WTC11 (cell line): ENCODE measurements at regions not wholly inside any gene's neighbourhood (a gene's known extent, or its start where the extent isn't known, plus 50 kb on each side); places are given as distances from the start of the nearest gene placed in this dataset.

Experiments used
- ATAC-seq: fragments of 200-7000 bp; cut with Tn5 transposase; 2 replicates; pipeline ENCODE4 v1.10.0; 2021; ENCODE audit warnings: mild to moderate bottlenecking, moderate library complexity
- CTCF ChIA-PET: fragments of 300-600 bp; sonication (Branson Sonifier 250); formaldehyde crosslinking; loops from one replicate; lab custom pipeline; 2021; ENCODE audit warnings: antibody characterized with exemption; lab: Charles Lee
- POLR2A ChIA-PET: fragments of 350-600 bp; sonication (Branson Sonifier 250); formaldehyde crosslinking; loops from one replicate; lab custom pipeline; 2021; ENCODE audit warnings: antibody characterized with exemption; lab: Charles Lee
- DNase-seq: peaks from one replicate; pipeline ENCODE4 v3.0.0; 2021; ENCODE audit warnings: low spot score
- H3K27ac Mint-ChIP-seq: 2 replicates; pipeline ENCODE4 v1.8.0; 2021; ENCODE audit warnings: mixed read lengths
- H3K27me3 Mint-ChIP-seq: 2 replicates; pipeline ENCODE4 v1.8.0; 2021; ENCODE audit warnings: low read depth, mild to moderate bottlenecking, moderate library complexity, mixed read lengths
- H3K36me3 Mint-ChIP-seq: 2 replicates; pipeline ENCODE4 v1.8.0; 2021; ENCODE audit warnings: mixed read lengths
- H3K4me1 Mint-ChIP-seq: 2 replicates; pipeline ENCODE4 v1.8.0; 2022; ENCODE audit warnings: mixed read lengths
- H3K4me3 Mint-ChIP-seq: 2 replicates; pipeline ENCODE4 v1.8.0; 2021; ENCODE audit warnings: mild to moderate bottlenecking, moderate library complexity, mixed read lengths
- H3K9me3 Mint-ChIP-seq: 2 replicates; pipeline ENCODE4 v1.8.0; 2021; ENCODE audit warnings: mixed read lengths
- ATF1 ChIP-seq: sonication (generic); formaldehyde crosslinking; IDR thresholded peaks from 2 replicates; pipeline ENCODE4 v1.8.1; 2023; ENCODE audit warnings: mild to moderate bottlenecking, moderate library complexity, missing genetic modification reagents
- ELF4 ChIP-seq: sonication (generic); formaldehyde crosslinking; IDR thresholded peaks from 2 replicates; pipeline ENCODE4 v1.8.1; 2022; ENCODE audit warnings: low read depth, mild to moderate bottlenecking, moderate library complexity, missing genetic modification reagents
- FOXP1 ChIP-seq: sonication (generic); formaldehyde crosslinking; IDR thresholded peaks from 2 replicates; pipeline ENCODE4 v1.8.0; 2022; ENCODE audit warnings: missing genetic modification reagents, mild to moderate bottlenecking, moderate library complexity, borderline replicate concordance
- GABPB1 ChIP-seq: sonication (generic); formaldehyde crosslinking; IDR thresholded peaks from 2 replicates; pipeline ENCODE4 v1.8.1; 2023; ENCODE audit warnings: mild to moderate bottlenecking, missing genetic modification reagents
- GRHL2 ChIP-seq: fragments of 250-450 bp; sonication (Bioruptor Pico); IDR thresholded peaks from 2 replicates; pipeline ENCODE4 v1.8.0; 2022; ENCODE audit warnings: mild to moderate bottlenecking, moderate library complexity; ENCODE audit not compliant: insufficient replicate concordance, severe bottlenecking
- JUN ChIP-seq: sonication (generic); formaldehyde crosslinking; IDR thresholded peaks from 2 replicates; pipeline ENCODE4 v1.8.0; 2023; ENCODE audit warnings: mild to moderate bottlenecking, missing genetic modification reagents
- NFATC4 ChIP-seq: fragments of 250-450 bp; sonication (Bioruptor Pico); IDR thresholded peaks from 2 replicates; pipeline ENCODE4 v1.9.0; 2021; ENCODE audit warnings: mild to moderate bottlenecking
- PRRX2 ChIP-seq: fragments of 250-450 bp; sonication (Bioruptor Pico); IDR thresholded peaks from 2 replicates; pipeline ENCODE4 v1.8.0; 2021; ENCODE audit warnings: mild to moderate bottlenecking
- SOX15 ChIP-seq: fragments of 250-450 bp; sonication (Bioruptor Pico); IDR thresholded peaks from 2 replicates; pipeline ENCODE4 v1.9.0; 2021; ENCODE audit warnings: mild to moderate bottlenecking
- TCF7 ChIP-seq: sonication (generic); formaldehyde crosslinking; IDR thresholded peaks from 2 replicates; pipeline ENCODE4 v1.8.0; 2022; ENCODE audit warnings: mild to moderate bottlenecking, low read depth, missing genetic modification reagents, moderate library complexity
- ZNF138 ChIP-seq: sonication (generic); formaldehyde crosslinking; conservative IDR thresholded peaks from 2 replicates; pipeline ENCODE4 v1.8.1; 2022; ENCODE audit warnings: mild to moderate bottlenecking, moderate library complexity, missing genetic modification reagents
- ZNF671 ChIP-seq: fragments of 250-450 bp; sonication (Bioruptor Pico); IDR thresholded peaks from 2 replicates; pipeline ENCODE4 v1.8.0; 2021; ENCODE audit warnings: mild to moderate bottlenecking
- TF ChIP-seq, protein P1 (sequence below): sonication (generic); formaldehyde crosslinking; conservative IDR thresholded peaks from 2 replicates; pipeline ENCODE4 v1.8.1; 2022; ENCODE audit warnings: mild to moderate bottlenecking, missing genetic modification reagents
- TF ChIP-seq, protein P2 (sequence below): sonication (generic); formaldehyde crosslinking; IDR thresholded peaks from 2 replicates; pipeline ENCODE4 v1.8.1; 2023; ENCODE audit warnings: mild to moderate bottlenecking, missing genetic modification reagents, moderate library complexity
- TF ChIP-seq, protein P3 (sequence below): sonication (generic); formaldehyde crosslinking; IDR thresholded peaks from 2 replicates; pipeline ENCODE4 v1.8.1; 2023; ENCODE audit warnings: mild to moderate bottlenecking, missing genetic modification reagents, borderline replicate concordance
- TF ChIP-seq, protein P4 (sequence below): fragments of 200-600 bp; IDR thresholded peaks from 2 replicates; pipeline ENCODE4 v1.8.0; 2022; ENCODE audit warnings: antibody characterized with exemption
- TF ChIP-seq, protein P5 (sequence below): sonication (generic); formaldehyde crosslinking; IDR thresholded peaks from 2 replicates; pipeline ENCODE4 v1.8.0; 2022; ENCODE audit warnings: mild to moderate bottlenecking, missing genetic modification reagents
- TF ChIP-seq, protein P6 (sequence below): fragments of 250-450 bp; sonication (Bioruptor Pico); IDR thresholded peaks from 2 replicates; pipeline ENCODE4 v1.9.0; 2021; ENCODE audit warnings: mild to moderate bottlenecking
- TF ChIP-seq, protein P7 (sequence below): fragments of 250-450 bp; sonication (Bioruptor Pico); IDR thresholded peaks from 2 replicates; pipeline ENCODE4 v1.9.0; 2021; ENCODE audit warnings: mild to moderate bottlenecking
- TF ChIP-seq, protein P8 (sequence below): sonication (generic); formaldehyde crosslinking; IDR thresholded peaks from 2 replicates; pipeline ENCODE4 v1.8.0; 2022; ENCODE audit warnings: missing genetic modification reagents

DNA sequence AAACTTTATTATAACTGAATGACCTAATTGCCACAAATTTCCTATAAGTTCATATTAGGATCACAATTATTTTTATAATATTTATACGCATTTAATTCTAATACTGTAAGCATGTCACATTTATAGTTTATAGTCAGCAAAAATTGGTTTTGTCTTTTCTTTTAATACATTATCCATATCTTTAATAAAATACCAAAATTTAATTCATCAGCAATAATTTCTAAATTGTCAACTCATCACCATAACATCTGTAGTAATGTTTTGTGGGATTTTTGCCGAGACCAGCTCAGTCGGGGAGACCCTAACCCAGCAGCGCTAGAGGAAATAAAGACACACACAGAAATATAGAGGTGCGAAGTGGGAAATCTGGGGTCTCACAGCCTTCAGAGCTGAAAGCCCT lies 254.2 kb downstream of the KIF21A start:
- Mint-ChIP-seq H3K9me3 (peaks cover 25% of the 10 kb centered on the region), H3K4me1 (no peaks in the 10 kb centered on the region), H3K36me3 (0 out of 2 replicates have a peak, but pooled peaks cover 3% of the 10 kb centered on the region), H3K27ac (no peak overlapping the region), H3K4me3 (no peak overlapping the region), H3K27me3 (no peaks in the 10 kb centered on the region; the same call in 1 of the 2 replicates)
- ATAC-seq (no peak), DNase-seq (no peak)
- ChIA-PET POLR2A (no interaction called here), CTCF (no interaction called here)
- TF ChIP-seq ATF1 (CRISPR knock-in tag) (no peak), NFATC4 (CRISPR knock-in tag) (no peak)
- TF ChIP-seq, protein P1, sequence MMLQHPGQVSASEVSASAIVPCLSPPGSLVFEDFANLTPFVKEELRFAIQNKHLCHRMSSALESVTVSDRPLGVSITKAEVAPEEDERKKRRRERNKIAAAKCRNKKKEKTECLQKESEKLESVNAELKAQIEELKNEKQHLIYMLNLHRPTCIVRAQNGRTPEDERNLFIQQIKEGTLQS (CRISPR knock-in tag) = no peak

DNA sequence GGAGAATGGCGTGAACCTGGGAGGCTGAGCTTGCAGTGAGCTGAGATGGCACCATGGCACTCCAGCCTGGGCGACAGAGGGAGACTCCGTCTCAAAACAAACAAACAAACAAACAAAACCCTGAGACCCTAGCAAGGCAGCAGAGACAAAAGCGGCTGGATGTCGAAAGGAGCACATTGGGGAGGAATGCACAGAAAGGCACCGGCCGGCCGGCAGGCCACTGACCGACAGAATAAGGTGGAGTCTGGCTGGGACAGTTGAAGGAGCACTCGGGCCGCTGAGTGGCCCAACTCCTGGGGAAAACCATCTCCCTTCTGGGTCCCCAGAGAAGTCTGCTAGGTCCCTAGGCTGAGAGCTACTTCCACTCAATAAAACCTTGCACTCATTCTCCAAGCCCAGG lies 256.2 kb downstream of the KIF21A start:
- H3K9me3 Mint-ChIP-seq = peaks cover 25% of the 10 kb centered on the region
- POLR2A ChIA-PET = no interaction called here
- CTCF ChIA-PET = no interaction called here
- no peak for DNase-seq
- 0 out of 2 replicates have a peak, but pooled peaks cover 3% of the 10 kb centered on the region for H3K36me3 Mint-ChIP-seq
- no peak overlapping the region for H3K27ac Mint-ChIP-seq
- no peaks in the 10 kb centered on the region for H3K4me1 Mint-ChIP-seq
- no peak for ATAC-seq
- H3K4me3 Mint-ChIP-seq = no peak overlapping the region
- no peaks in the 10 kb centered on the region; the same call in 1 of the 2 replicates for H3K27me3 Mint-ChIP-seq
- TF ChIP-seq GRHL2 (CRISPR knock-in tag) = no peak
- TF ChIP-seq, protein P2, sequence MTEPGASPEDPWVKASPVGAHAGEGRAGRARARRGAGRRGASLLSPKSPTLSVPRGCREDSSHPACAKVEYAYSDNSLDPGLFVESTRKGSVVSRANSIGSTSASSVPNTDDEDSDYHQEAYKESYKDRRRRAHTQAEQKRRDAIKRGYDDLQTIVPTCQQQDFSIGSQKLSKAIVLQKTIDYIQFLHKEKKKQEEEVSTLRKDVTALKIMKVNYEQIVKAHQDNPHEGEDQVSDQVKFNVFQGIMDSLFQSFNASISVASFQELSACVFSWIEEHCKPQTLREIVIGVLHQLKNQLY = no peak
- TF ChIP-seq GABPB1 (CRISPR knock-in tag) = no peak
- TF ChIP-seq, protein P3, sequence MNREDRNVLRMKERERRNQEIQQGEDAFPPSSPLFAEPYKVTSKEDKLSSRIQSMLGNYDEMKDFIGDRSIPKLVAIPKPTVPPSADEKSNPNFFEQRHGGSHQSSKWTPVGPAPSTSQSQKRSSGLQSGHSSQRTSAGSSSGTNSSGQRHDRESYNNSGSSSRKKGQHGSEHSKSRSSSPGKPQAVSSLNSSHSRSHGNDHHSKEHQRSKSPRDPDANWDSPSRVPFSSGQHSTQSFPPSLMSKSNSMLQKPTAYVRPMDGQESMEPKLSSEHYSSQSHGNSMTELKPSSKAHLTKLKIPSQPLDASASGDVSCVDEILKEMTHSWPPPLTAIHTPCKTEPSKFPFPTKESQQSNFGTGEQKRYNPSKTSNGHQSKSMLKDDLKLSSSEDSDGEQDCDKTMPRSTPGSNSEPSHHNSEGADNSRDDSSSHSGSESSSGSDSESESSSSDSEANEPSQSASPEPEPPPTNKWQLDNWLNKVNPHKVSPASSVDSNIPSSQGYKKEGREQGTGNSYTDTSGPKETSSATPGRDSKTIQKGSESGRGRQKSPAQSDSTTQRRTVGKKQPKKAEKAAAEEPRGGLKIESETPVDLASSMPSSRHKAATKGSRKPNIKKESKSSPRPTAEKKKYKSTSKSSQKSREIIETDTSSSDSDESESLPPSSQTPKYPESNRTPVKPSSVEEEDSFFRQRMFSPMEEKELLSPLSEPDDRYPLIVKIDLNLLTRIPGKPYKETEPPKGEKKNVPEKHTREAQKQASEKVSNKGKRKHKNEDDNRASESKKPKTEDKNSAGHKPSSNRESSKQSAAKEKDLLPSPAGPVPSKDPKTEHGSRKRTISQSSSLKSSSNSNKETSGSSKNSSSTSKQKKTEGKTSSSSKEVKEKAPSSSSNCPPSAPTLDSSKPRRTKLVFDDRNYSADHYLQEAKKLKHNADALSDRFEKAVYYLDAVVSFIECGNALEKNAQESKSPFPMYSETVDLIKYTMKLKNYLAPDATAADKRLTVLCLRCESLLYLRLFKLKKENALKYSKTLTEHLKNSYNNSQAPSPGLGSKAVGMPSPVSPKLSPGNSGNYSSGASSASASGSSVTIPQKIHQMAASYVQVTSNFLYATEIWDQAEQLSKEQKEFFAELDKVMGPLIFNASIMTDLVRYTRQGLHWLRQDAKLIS = no peak
- TF ChIP-seq ZNF138 (CRISPR knock-in tag) = no peak
- TF ChIP-seq TCF7 (CRISPR knock-in tag) = no peak
- TF ChIP-seq JUN (CRISPR knock-in tag) = no peak
- no peak for TF ChIP-seq FOXP1
- TF ChIP-seq, protein P4, sequence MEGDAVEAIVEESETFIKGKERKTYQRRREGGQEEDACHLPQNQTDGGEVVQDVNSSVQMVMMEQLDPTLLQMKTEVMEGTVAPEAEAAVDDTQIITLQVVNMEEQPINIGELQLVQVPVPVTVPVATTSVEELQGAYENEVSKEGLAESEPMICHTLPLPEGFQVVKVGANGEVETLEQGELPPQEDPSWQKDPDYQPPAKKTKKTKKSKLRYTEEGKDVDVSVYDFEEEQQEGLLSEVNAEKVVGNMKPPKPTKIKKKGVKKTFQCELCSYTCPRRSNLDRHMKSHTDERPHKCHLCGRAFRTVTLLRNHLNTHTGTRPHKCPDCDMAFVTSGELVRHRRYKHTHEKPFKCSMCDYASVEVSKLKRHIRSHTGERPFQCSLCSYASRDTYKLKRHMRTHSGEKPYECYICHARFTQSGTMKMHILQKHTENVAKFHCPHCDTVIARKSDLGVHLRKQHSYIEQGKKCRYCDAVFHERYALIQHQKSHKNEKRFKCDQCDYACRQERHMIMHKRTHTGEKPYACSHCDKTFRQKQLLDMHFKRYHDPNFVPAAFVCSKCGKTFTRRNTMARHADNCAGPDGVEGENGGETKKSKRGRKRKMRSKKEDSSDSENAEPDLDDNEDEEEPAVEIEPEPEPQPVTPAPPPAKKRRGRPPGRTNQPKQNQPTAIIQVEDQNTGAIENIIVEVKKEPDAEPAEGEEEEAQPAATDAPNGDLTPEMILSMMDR = no peak
- no peak for TF ChIP-seq ZNF671 (CRISPR knock-in tag)
- no peak for TF ChIP-seq ELF4 (CRISPR knock-in tag)
- TF ChIP-seq, protein P5, sequence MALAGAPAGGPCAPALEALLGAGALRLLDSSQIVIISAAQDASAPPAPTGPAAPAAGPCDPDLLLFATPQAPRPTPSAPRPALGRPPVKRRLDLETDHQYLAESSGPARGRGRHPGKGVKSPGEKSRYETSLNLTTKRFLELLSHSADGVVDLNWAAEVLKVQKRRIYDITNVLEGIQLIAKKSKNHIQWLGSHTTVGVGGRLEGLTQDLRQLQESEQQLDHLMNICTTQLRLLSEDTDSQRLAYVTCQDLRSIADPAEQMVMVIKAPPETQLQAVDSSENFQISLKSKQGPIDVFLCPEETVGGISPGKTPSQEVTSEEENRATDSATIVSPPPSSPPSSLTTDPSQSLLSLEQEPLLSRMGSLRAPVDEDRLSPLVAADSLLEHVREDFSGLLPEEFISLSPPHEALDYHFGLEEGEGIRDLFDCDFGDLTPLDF (CRISPR knock-in tag) = no peak
- TF ChIP-seq, protein P6, sequence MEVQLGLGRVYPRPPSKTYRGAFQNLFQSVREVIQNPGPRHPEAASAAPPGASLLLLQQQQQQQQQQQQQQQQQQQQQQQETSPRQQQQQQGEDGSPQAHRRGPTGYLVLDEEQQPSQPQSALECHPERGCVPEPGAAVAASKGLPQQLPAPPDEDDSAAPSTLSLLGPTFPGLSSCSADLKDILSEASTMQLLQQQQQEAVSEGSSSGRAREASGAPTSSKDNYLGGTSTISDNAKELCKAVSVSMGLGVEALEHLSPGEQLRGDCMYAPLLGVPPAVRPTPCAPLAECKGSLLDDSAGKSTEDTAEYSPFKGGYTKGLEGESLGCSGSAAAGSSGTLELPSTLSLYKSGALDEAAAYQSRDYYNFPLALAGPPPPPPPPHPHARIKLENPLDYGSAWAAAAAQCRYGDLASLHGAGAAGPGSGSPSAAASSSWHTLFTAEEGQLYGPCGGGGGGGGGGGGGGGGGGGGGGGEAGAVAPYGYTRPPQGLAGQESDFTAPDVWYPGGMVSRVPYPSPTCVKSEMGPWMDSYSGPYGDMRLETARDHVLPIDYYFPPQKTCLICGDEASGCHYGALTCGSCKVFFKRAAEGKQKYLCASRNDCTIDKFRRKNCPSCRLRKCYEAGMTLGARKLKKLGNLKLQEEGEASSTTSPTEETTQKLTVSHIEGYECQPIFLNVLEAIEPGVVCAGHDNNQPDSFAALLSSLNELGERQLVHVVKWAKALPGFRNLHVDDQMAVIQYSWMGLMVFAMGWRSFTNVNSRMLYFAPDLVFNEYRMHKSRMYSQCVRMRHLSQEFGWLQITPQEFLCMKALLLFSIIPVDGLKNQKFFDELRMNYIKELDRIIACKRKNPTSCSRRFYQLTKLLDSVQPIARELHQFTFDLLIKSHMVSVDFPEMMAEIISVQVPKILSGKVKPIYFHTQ = no peak
- no peak for TF ChIP-seq PRRX2 (CRISPR knock-in tag)
- TF ChIP-seq, protein P7, sequence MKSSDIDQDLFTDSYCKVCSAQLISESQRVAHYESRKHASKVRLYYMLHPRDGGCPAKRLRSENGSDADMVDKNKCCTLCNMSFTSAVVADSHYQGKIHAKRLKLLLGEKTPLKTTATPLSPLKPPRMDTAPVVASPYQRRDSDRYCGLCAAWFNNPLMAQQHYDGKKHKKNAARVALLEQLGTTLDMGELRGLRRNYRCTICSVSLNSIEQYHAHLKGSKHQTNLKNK = no peak
- TF ChIP-seq, protein P8, sequence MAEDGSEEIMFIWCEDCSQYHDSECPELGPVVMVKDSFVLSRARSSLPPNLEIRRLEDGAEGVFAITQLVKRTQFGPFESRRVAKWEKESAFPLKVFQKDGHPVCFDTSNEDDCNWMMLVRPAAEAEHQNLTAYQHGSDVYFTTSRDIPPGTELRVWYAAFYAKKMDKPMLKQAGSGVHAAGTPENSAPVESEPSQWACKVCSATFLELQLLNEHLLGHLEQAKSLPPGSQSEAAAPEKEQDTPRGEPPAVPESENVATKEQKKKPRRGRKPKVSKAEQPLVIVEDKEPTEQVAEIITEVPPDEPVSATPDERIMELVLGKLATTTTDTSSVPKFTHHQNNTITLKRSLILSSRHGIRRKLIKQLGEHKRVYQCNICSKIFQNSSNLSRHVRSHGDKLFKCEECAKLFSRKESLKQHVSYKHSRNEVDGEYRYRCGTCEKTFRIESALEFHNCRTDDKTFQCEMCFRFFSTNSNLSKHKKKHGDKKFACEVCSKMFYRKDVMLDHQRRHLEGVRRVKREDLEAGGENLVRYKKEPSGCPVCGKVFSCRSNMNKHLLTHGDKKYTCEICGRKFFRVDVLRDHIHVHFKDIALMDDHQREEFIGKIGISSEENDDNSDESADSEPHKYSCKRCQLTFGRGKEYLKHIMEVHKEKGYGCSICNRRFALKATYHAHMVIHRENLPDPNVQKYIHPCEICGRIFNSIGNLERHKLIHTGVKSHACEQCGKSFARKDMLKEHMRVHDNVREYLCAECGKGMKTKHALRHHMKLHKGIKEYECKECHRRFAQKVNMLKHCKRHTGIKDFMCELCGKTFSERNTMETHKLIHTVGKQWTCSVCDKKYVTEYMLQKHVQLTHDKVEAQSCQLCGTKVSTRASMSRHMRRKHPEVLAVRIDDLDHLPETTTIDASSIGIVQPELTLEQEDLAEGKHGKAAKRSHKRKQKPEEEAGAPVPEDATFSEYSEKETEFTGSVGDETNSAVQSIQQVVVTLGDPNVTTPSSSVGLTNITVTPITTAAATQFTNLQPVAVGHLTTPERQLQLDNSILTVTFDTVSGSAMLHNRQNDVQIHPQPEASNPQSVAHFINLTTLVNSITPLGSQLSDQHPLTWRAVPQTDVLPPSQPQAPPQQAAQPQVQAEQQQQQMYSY = no peak
- no peak for TF ChIP-seq SOX15 (CRISPR knock-in tag)
